ENCODE measurements at regions not wholly inside any gene's neighbourhood (a gene's known extent, or its start where the extent isn't known, plus 50 kb on each side); places are given as distances from the start of the nearest gene placed in this dataset.

- H3K27me3 ChIP-seq (ENCODE audit: low read depth, low read length), result peaks cover 5% of the 10 kb centered on the region
- H3K79me2 ChIP-seq (ENCODE audit: low read length), result no peaks in the 10 kb centered on the region
- no peaks in the 10 kb centered on the region for H3K36me3 ChIP-seq (replicated peaks; ENCODE audit: low read depth, low read length)
- no peak overlapping the region for H2AFZ ChIP-seq (ENCODE audit: low read depth, low read length)
- no peaks in the 10 kb centered on the region for H3K9me3 ChIP-seq (ENCODE audit: insufficient read depth, low read length)
- peaks cover 19% of the 10 kb centered on the region for H3K4me1 ChIP-seq (ENCODE audit: low read length)
- H3K4me3 ChIP-seq (ENCODE audit: low read length), result no peak overlapping the region
- no peak overlapping the region for H3K27ac ChIP-seq (ENCODE audit: low read length)
- no peak overlapping the region for H3K9ac ChIP-seq (ENCODE audit: low read length)
- H3K4me2 ChIP-seq (ENCODE audit: low read length), result no peak overlapping the region
- no peak for TF ChIP-seq EZH2phosphoT487 (IDR thresholded peaks at IDR 0.05; ENCODE audit: low read depth)
- TF ChIP-seq, protein P1, sequence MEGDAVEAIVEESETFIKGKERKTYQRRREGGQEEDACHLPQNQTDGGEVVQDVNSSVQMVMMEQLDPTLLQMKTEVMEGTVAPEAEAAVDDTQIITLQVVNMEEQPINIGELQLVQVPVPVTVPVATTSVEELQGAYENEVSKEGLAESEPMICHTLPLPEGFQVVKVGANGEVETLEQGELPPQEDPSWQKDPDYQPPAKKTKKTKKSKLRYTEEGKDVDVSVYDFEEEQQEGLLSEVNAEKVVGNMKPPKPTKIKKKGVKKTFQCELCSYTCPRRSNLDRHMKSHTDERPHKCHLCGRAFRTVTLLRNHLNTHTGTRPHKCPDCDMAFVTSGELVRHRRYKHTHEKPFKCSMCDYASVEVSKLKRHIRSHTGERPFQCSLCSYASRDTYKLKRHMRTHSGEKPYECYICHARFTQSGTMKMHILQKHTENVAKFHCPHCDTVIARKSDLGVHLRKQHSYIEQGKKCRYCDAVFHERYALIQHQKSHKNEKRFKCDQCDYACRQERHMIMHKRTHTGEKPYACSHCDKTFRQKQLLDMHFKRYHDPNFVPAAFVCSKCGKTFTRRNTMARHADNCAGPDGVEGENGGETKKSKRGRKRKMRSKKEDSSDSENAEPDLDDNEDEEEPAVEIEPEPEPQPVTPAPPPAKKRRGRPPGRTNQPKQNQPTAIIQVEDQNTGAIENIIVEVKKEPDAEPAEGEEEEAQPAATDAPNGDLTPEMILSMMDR (IDR thresholded peaks at IDR 0.05; ENCODE audit: low read depth, low read length), result no peak
- H4K20me1 ChIP-seq (ENCODE audit: insufficient read depth, low read length), result no peaks in the 10 kb centered on the region
Observed at GRCh38 chr7:131621652-131622051, 65.2 kb upstream of the PODXL start.

GRCh38 chr7:131620673-131621609 lies 64.5 kb upstream of the PODXL start:
- H3K9me3 ChIP-seq (ENCODE audit: insufficient read depth, low read length), result no peaks in the 10 kb centered on the region
- no peak overlapping the region for H3K4me3 ChIP-seq (ENCODE audit: low read length)
- H3K4me2 ChIP-seq (ENCODE audit: low read length), result no peak overlapping the region
- H3K36me3 ChIP-seq (replicated peaks; ENCODE audit: low read depth, low read length), result no peaks in the 10 kb centered on the region
- H3K79me2 ChIP-seq (ENCODE audit: low read length), result no peaks in the 10 kb centered on the region
- H2AFZ ChIP-seq (ENCODE audit: low read depth, low read length), result no peak overlapping the region
- peaks cover 5% of the 10 kb centered on the region for H3K27me3 ChIP-seq (ENCODE audit: low read depth, low read length)
- H3K4me1 ChIP-seq (ENCODE audit: low read length), result peaks cover 19% of the 10 kb centered on the region
- TF ChIP-seq, protein P1 (IDR thresholded peaks at IDR 0.05; ENCODE audit: low read depth, low read length), result no peak
- TF ChIP-seq EZH2phosphoT487 (IDR thresholded peaks at IDR 0.05; ENCODE audit: low read depth), result no peak
- H3K27ac ChIP-seq (ENCODE audit: low read length), result no peak overlapping the region
- no peak overlapping the region for H3K9ac ChIP-seq (ENCODE audit: low read length)
- H4K20me1 ChIP-seq (ENCODE audit: insufficient read depth, low read length), result no peaks in the 10 kb centered on the region

- no peak overlapping the region for H3K9ac ChIP-seq (ENCODE audit: low read length)
- TF ChIP-seq EZH2phosphoT487 (IDR thresholded peaks at IDR 0.05; ENCODE audit: low read depth), result no peak
- TF ChIP-seq, protein P1 (IDR thresholded peaks at IDR 0.05; ENCODE audit: low read depth, low read length), result no peak
Observed at GRCh38 chr7:131619336-131620305, 63.2 kb upstream of the PODXL start.

DNA sequence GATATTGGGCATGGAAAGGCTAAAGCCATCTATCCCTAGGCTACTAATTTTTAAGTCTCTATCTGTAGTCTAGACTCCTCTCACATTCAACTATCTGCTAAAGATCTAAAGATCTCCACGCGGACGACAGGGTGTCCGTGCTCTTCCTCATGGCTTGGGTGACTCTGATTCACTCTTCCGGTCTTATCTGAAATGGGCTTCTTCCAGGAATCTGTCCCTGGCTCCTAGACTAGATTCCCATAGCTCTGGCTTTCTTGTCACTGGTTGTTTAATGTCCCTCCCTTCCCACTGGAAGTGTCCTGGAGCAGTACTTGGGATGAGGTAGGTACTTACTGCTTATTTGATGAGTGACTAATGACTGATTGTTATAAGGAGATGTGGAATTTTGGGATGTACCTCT lies 62.0 kb upstream of the PODXL start:
- H3K27ac ChIP-seq (ENCODE audit: low read length), result no peak overlapping the region
- H3K36me3 ChIP-seq (replicated peaks; ENCODE audit: low read depth, low read length), result no peaks in the 10 kb centered on the region

More at GRCh38 chr7:131619336-131620305, 63.2 kb upstream of the PODXL start:
- no peaks in the 10 kb centered on the region for H4K20me1 ChIP-seq (ENCODE audit: insufficient read depth, low read length)
- no peak overlapping the region for H3K27ac ChIP-seq (ENCODE audit: low read length)
- no peaks in the 10 kb centered on the region for H3K9me3 ChIP-seq (ENCODE audit: insufficient read depth, low read length)
- no peaks in the 10 kb centered on the region for H3K36me3 ChIP-seq (replicated peaks; ENCODE audit: low read depth, low read length)
- no peak overlapping the region for H2AFZ ChIP-seq (ENCODE audit: low read depth, low read length)
- peaks cover 5% of the 10 kb centered on the region for H3K27me3 ChIP-seq (ENCODE audit: low read depth, low read length)
- no peaks in the 10 kb centered on the region for H3K79me2 ChIP-seq (ENCODE audit: low read length)
- no peak overlapping the region for H3K4me2 ChIP-seq (ENCODE audit: low read length)
- H3K4me3 ChIP-seq (ENCODE audit: low read length), result no peak overlapping the region
- peaks cover 19% of the 10 kb centered on the region for H3K4me1 ChIP-seq (ENCODE audit: low read length)

More for the DNA sequence above, 62.0 kb upstream of the PODXL start:
- TF ChIP-seq EZH2phosphoT487 (IDR thresholded peaks at IDR 0.05; ENCODE audit: low read depth), result no peak
- TF ChIP-seq, protein P1 (IDR thresholded peaks at IDR 0.05; ENCODE audit: low read depth, low read length), result no peak
- H4K20me1 ChIP-seq (ENCODE audit: insufficient read depth, low read length), result no peaks in the 10 kb centered on the region
- no peak overlapping the region for H2AFZ ChIP-seq (ENCODE audit: low read depth, low read length)
- peaks cover 5% of the 10 kb centered on the region for H3K27me3 ChIP-seq (ENCODE audit: low read depth, low read length)
- H3K4me3 ChIP-seq (ENCODE audit: low read length), result no peak overlapping the region
- no peak overlapping the region for H3K9ac ChIP-seq (ENCODE audit: low read length)
- no peaks in the 10 kb centered on the region for H3K9me3 ChIP-seq (ENCODE audit: insufficient read depth, low read length)
- H3K4me1 ChIP-seq (ENCODE audit: low read length), result peaks cover 19% of the 10 kb centered on the region
- no peaks in the 10 kb centered on the region for H3K79me2 ChIP-seq (ENCODE audit: low read length)
- no peak overlapping the region for H3K4me2 ChIP-seq (ENCODE audit: low read length)

All from OCI-LY3 (cell line).